ENCODE measurements at regions not wholly inside any gene's neighbourhood (a gene's known extent, or its start where the extent isn't known, plus 50 kb on each side); places are given as distances from the start of the nearest gene placed in this dataset.

DNA sequence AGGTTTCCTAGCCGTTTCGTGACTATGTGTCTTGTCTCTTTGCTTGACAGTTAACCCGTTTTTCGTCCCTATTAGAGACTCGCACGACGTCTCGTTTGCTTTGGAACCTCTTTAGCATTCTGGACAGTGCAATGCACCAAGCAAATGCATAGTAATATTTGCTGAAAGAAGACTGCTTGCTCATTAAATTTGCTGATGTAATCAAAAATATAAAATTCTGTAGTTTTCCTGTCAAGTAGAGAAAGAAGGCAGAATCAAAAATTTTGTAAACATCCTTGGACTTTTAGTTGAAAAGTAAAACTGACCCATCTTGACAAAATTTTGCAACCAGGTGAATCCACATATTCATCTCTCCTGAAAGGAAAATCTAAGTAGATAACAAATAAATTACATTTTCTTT lies 106.9 kb upstream of the RAPGEF2 start:
- H3K4me1 ChIP-seq (ENCODE audit: control insufficient read depth in 2 of 2, insufficient read depth in 2 of 2, low read length in 2 of 2), result no peaks in the 10 kb centered on the region
- Mint-ChIP-seq H3K4me1 (peaks cover 0 to 3% (median 0%) of the 10 kb centered on the region in 7 donors), H3K27me3 (peaks cover 0 to 16% (median 0%) of the 10 kb centered on the region in 5 donors), H3K36me3 (no peaks in the 10 kb centered on the region), H3K27ac (no peak overlapping the region), H3K9me3 (no peaks in the 10 kb centered on the region), H3K4me3 (no peak overlapping the region)
- no peak for DNase-seq
- POLR2A ChIA-PET, result no interaction called here
- no peaks in the 10 kb centered on the region for H3K9me3 ChIP-seq (ENCODE audit: control insufficient read depth in 2 of 3, low read length in 3 of 3)
- no peak for ATAC-seq
- H3K27ac ChIP-seq (ENCODE audit: low read depth, low read length), result no peak overlapping the region
- no peak overlapping the region for H3K4me3 ChIP-seq (ENCODE audit: low read length)
- CTCF ChIA-PET, result no interaction called here
- H3K27me3 ChIP-seq (ENCODE audit: control insufficient read depth in 2 of 2, insufficient read depth in 2 of 2, low read length in 2 of 2), result no peaks in the 10 kb centered on the region
- H3K36me3 ChIP-seq (ENCODE audit: control insufficient read depth in 2 of 3, insufficient read depth in 3 of 3, low read length in 3 of 3), result no peaks in the 10 kb centered on the region
- intact Hi-C loops (cut with micrococcal nuclease), result no loop called here

DNA sequence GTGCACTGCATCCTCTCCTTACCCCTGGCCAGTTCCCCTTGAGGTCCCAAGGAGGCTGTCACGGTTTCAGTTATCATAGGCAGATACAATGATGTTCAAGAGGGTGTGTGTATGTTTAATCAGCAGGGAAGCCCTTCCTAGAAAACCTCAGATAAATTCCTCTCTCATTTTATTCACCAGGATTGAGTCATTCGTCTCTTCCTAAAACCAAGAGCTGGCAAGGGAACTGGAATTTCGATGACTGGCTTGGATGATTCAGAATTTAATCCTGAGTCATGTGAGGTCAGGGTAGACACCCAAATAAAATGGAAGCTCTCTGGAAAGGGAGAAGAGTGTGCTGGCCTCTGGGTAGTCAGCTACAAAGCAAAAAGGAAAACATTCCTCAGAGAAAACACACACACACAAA lies 106.2 kb upstream of the RAPGEF2 start:
- Histone ChIP-seq H3K36me3 (ENCODE audit: control insufficient read depth in 2 of 3, insufficient read depth in 3 of 3, low read length in 3 of 3) (no peaks in the 10 kb centered on the region), H3K4me3 (ENCODE audit: low read length) (no peak overlapping the region), H3K27me3 (ENCODE audit: control insufficient read depth in 2 of 2, insufficient read depth in 2 of 2, low read length in 2 of 2) (no peaks in the 10 kb centered on the region), H3K4me1 (ENCODE audit: control insufficient read depth in 2 of 2, insufficient read depth in 2 of 2, low read length in 2 of 2) (no peaks in the 10 kb centered on the region), H3K27ac (ENCODE audit: low read depth, low read length) (no peak overlapping the region), H3K9me3 (ENCODE audit: control insufficient read depth in 2 of 3, low read length in 3 of 3) (no peaks in the 10 kb centered on the region)
- intact Hi-C loops (cut with micrococcal nuclease), result no loop called here
- H3K4me1 Mint-ChIP-seq, result peaks cover 0 to 3% (median 0%) of the 10 kb centered on the region in 7 donors
- DNase-seq (no peak), ATAC-seq (no peak)
- H3K27ac Mint-ChIP-seq, result no peak overlapping the region
- H3K36me3 Mint-ChIP-seq, result no peaks in the 10 kb centered on the region
- CTCF ChIA-PET, result no interaction called here
- H3K9me3 Mint-ChIP-seq, result peaks cover 0 to 4% (median 0%) of the 10 kb centered on the region in 11 donors
- peaks cover 0 to 22% (median 0%) of the 10 kb centered on the region in 5 donors for H3K27me3 Mint-ChIP-seq
- no peak overlapping the region for H3K4me3 Mint-ChIP-seq
- POLR2A ChIA-PET, result no interaction called here

GRCh38 chr4:158997660-158998349 lies 105.1 kb upstream of the RAPGEF2 start:
- Histone ChIP-seq H3K4me1 (ENCODE audit: control insufficient read depth in 2 of 2, insufficient read depth in 2 of 2, low read length in 2 of 2) (no peaks in the 10 kb centered on the region), H3K27me3 (ENCODE audit: control insufficient read depth in 2 of 2, insufficient read depth in 2 of 2, low read length in 2 of 2) (no peaks in the 10 kb centered on the region), H3K9me3 (ENCODE audit: control insufficient read depth in 2 of 3, low read length in 3 of 3) (no peaks in the 10 kb centered on the region), H3K4me3 (ENCODE audit: low read length) (no peak overlapping the region), H3K27ac (ENCODE audit: low read depth, low read length) (no peak overlapping the region), H3K36me3 (ENCODE audit: control insufficient read depth in 2 of 3, insufficient read depth in 3 of 3, low read length in 3 of 3) (no peaks in the 10 kb centered on the region)
- CTCF ChIA-PET, result no interaction called here
- Mint-ChIP-seq H3K27me3 (peaks cover 0 to 28% (median under 1%) of the 10 kb centered on the region in 5 donors), H3K27ac (no peak overlapping the region), H3K4me1 (peaks cover 0 to 3% (median 0%) of the 10 kb centered on the region in 7 donors), H3K4me3 (no peak overlapping the region), H3K9me3 (peaks cover 0 to 5% (median 0%) of the 10 kb centered on the region in 11 donors), H3K36me3 (no peaks in the 10 kb centered on the region)
- intact Hi-C loops (cut with micrococcal nuclease), result no loop called here
- ATAC-seq, result no peak
- POLR2A ChIA-PET, result no interaction called here
- DNase-seq, result no peak

- POLR2A ChIA-PET, result no interaction called here
- Histone ChIP-seq H3K27me3 (ENCODE audit: control insufficient read depth in 2 of 2, insufficient read depth in 2 of 2, low read length in 2 of 2) (no peaks in the 10 kb centered on the region), H3K27ac (ENCODE audit: low read depth, low read length) (no peak overlapping the region), H3K36me3 (ENCODE audit: control insufficient read depth in 2 of 3, insufficient read depth in 3 of 3, low read length in 3 of 3) (no peaks in the 10 kb centered on the region), H3K4me3 (ENCODE audit: low read length) (no peak overlapping the region), H3K4me1 (ENCODE audit: control insufficient read depth in 2 of 2, insufficient read depth in 2 of 2, low read length in 2 of 2) (no peaks in the 10 kb centered on the region), H3K9me3 (ENCODE audit: control insufficient read depth in 2 of 3, low read length in 3 of 3) (no peaks in the 10 kb centered on the region)
- H3K27ac Mint-ChIP-seq, result no peak overlapping the region
- CTCF ChIA-PET, result no interaction called here
- intact Hi-C loops (cut with micrococcal nuclease), result no loop called here
- H3K36me3 Mint-ChIP-seq, result no peaks in the 10 kb centered on the region
- no peak for DNase-seq
- peaks cover 0 to 5% (median 0%) of the 10 kb centered on the region in 11 donors for H3K9me3 Mint-ChIP-seq
- ATAC-seq, result no peak
- H3K4me1 Mint-ChIP-seq, result peaks cover 0 to 9% (median 0%) of the 10 kb centered on the region in 7 donors
- H3K27me3 Mint-ChIP-seq, result peaks cover 0 to 28% (median 8%) of the 10 kb centered on the region in 5 donors
- no peak overlapping the region for H3K4me3 Mint-ChIP-seq
Measured at GRCh38 chr4:158998624-158999023, 104.3 kb upstream of the RAPGEF2 start.

- no peak for DNase-seq
- Histone ChIP-seq H3K36me3 (ENCODE audit: control insufficient read depth in 2 of 3, insufficient read depth in 3 of 3, low read length in 3 of 3) (no peaks in the 10 kb centered on the region), H3K27ac (ENCODE audit: low read depth, low read length) (no peak overlapping the region), H3K4me3 (ENCODE audit: low read length) (no peak overlapping the region), H3K4me1 (ENCODE audit: control insufficient read depth in 2 of 2, insufficient read depth in 2 of 2, low read length in 2 of 2) (no peaks in the 10 kb centered on the region), H3K27me3 (ENCODE audit: control insufficient read depth in 2 of 2, insufficient read depth in 2 of 2, low read length in 2 of 2) (no peaks in the 10 kb centered on the region), H3K9me3 (ENCODE audit: control insufficient read depth in 2 of 3, low read length in 3 of 3) (no peaks in the 10 kb centered on the region)
- Mint-ChIP-seq H3K4me1 (peaks cover 0 to 7% (median 0%) of the 10 kb centered on the region in 7 donors), H3K36me3 (no peaks in the 10 kb centered on the region), H3K27ac (no peak overlapping the region), H3K9me3 (peaks cover 0 to 5% (median 0%) of the 10 kb centered on the region in 11 donors), H3K27me3 (peaks cover 0 to 28% (median 8%) of the 10 kb centered on the region in 5 donors), H3K4me3 (no peak overlapping the region)
- ATAC-seq, result no peak
- POLR2A ChIA-PET, result no interaction called here
- CTCF ChIA-PET, result no interaction called here
- intact Hi-C loops (cut with micrococcal nuclease), result no loop called here
Measured at GRCh38 chr4:158999166-158999682, 103.7 kb upstream of the RAPGEF2 start.

GRCh38 chr4:158999849-159000248 lies 103.0 kb upstream of the RAPGEF2 start:
- DNase-seq (no peak), ATAC-seq (no peak)
- Mint-ChIP-seq H3K4me1 (peaks cover 0 to 7% (median 0%) of the 10 kb centered on the region in 7 donors), H3K4me3 (no peak overlapping the region), H3K36me3 (no peaks in the 10 kb centered on the region), H3K27ac (no peak overlapping the region), H3K9me3 (peaks cover 0 to 5% (median 0%) of the 10 kb centered on the region in 11 donors), H3K27me3 (peaks cover 0 to 28% (median 8%) of the 10 kb centered on the region in 5 donors)
- H3K27me3 ChIP-seq (ENCODE audit: control insufficient read depth in 2 of 2, insufficient read depth in 2 of 2, low read length in 2 of 2), result no peaks in the 10 kb centered on the region
- no peaks in the 10 kb centered on the region for H3K36me3 ChIP-seq (ENCODE audit: control insufficient read depth in 2 of 3, insufficient read depth in 3 of 3, low read length in 3 of 3)
- CTCF ChIA-PET, result no interaction called here
- H3K9me3 ChIP-seq (ENCODE audit: control insufficient read depth in 2 of 3, low read length in 3 of 3), result no peaks in the 10 kb centered on the region
- H3K4me3 ChIP-seq (ENCODE audit: low read length), result no peak overlapping the region
- no peak overlapping the region for H3K27ac ChIP-seq (ENCODE audit: low read depth, low read length)
- H3K4me1 ChIP-seq (ENCODE audit: control insufficient read depth in 2 of 2, insufficient read depth in 2 of 2, low read length in 2 of 2), result no peaks in the 10 kb centered on the region
- POLR2A ChIA-PET, result no interaction called here
- intact Hi-C loops (cut with micrococcal nuclease), result no loop called here

DNA sequence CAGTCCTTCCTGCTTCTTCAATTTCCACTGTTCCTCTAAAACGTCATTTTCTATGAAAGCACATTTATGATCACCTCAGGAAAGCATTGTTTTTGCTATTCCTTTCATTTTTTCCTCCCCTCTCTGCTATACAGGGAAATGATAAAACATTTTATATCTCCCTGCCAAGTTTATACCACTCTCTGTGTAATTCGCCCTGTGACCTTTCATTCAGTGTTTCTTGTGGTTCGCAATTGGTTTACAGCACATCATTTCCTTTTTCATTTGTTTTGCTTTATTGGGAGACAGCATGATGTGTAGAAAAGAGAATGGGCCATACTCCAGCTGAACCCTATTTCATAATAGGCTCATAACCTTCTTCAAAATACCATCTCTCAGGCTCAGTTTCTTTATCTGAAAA lies 99.9 kb upstream of the RAPGEF2 start:
- POLR2A ChIA-PET, result no interaction called here

More for the DNA sequence above, 99.9 kb upstream of the RAPGEF2 start:
- Histone ChIP-seq H3K4me1 (ENCODE audit: control insufficient read depth in 2 of 2, insufficient read depth in 2 of 2, low read length in 2 of 2) (no peaks in the 10 kb centered on the region), H3K36me3 (ENCODE audit: control insufficient read depth in 2 of 3, insufficient read depth in 3 of 3, low read length in 3 of 3) (no peaks in the 10 kb centered on the region), H3K4me3 (ENCODE audit: low read length) (no peak overlapping the region), H3K9me3 (ENCODE audit: control insufficient read depth in 2 of 3, low read length in 3 of 3) (no peaks in the 10 kb centered on the region), H3K27me3 (ENCODE audit: control insufficient read depth in 2 of 2, insufficient read depth in 2 of 2, low read length in 2 of 2) (no peaks in the 10 kb centered on the region), H3K27ac (ENCODE audit: low read depth, low read length) (no peak overlapping the region)
- intact Hi-C loops (cut with micrococcal nuclease), result no loop called here
- H3K4me1 Mint-ChIP-seq, result peaks cover 0 to 7% (median 0%) of the 10 kb centered on the region in 7 donors
- H3K9me3 Mint-ChIP-seq, result peaks cover 0 to 5% (median 0%) of the 10 kb centered on the region in 11 donors
- DNase-seq (no peak), ATAC-seq (no peak)
- peaks cover 0 to 26% (median 15%) of the 10 kb centered on the region in 5 donors for H3K27me3 Mint-ChIP-seq
- CTCF ChIA-PET, result no interaction called here
- H3K4me3 Mint-ChIP-seq, result no peak overlapping the region
- no peak overlapping the region for H3K27ac Mint-ChIP-seq
- no peaks in the 10 kb centered on the region for H3K36me3 Mint-ChIP-seq

All from naive thymus-derived CD4-positive, alpha-beta T cell (primary cell).